ENCODE measurements at regions not wholly inside any gene's neighbourhood (a gene's known extent, or its start where the extent isn't known, plus 50 kb on each side); places are given as distances from the start of the nearest gene placed in this dataset.

- TF ChIP-seq CTCF (IDR thresholded peaks at IDR 0.05) = no peak
- TF ChIP-seq EP300 (IDR thresholded peaks at IDR 0.05) = no peak
- TF ChIP-seq POLR2AphosphoS5 (IDR thresholded peaks at IDR 0.05) = no peak
- TF ChIP-seq POLR2A (IDR thresholded peaks at IDR 0.05; ENCODE audit: low read depth) = no peak
Observed at GRCh38 chr15:87761736-87762509, 494.6 kb downstream of the NTRK3 start.
